GM21526 (cell line): ENCODE measurements at regions not wholly inside any gene's neighbourhood (a gene's known extent, or its start where the extent isn't known, plus 50 kb on each side); places are given as distances from the start of the nearest gene placed in this dataset.

Source experiments
- ATAC-seq: cut with Tn5 transposase; IDR thresholded peaks from one replicate; pipeline ENCODE4 v1.9.1; 2021; ENCODE audit warnings: moderate library complexity; ENCODE audit not compliant: unreplicated experiment, low FRiP score

DNA sequence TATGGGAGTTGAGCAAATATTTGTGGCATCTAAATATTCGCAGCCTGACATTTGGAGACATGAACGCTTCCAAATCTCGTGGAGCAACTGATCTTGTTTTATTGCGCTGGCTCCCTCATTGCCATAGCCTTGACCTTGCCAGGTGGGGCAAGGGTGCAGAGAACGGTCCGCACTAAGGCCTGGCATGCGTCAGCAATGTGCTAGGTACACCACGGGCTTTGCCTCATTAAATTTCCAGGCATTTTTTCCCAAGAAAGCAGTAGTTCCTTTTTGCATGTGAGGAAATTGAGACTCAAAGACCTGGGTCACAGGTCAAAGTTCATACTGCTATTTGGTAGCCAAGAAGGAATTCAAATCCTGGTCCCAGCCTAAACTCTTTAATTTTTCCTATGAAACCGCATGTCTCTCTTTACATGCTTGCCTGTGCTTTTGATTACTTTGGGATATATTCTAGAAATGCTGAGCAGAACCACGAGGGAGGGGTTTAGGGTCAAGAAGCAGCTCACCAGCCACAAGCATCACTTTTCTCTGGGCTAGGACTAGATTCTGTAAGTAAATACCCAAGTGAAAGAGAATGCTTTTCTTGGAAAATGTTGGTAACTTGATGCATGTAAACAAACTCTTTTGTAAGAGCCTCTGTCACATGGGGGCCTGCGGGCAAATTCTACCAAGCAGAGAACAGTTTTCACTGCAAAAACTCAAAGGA lies 891.6 kb downstream of the VRK1 start:
- ATAC-seq, result no peak

DNA sequence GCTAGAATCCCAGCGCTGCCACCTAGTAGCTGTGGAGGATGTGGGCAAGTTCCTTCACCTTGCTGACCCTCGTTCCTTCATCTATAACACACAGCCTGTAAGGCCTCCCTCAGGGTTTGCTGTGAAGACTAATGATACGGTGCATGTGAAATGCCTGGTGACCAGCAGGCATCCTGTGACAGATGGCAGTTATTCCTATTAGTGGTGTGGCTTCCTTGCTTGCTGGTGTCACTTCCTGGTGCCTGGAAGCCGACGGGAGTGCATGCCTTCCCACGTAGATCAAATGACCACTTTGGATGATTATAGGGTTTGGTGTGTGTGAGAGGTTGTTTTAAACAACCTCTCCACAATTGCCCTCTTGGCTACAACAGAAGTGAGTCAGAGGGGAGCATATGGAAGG lies 894.9 kb downstream of the VRK1 start:
- ATAC-seq, result no peak

DNA sequence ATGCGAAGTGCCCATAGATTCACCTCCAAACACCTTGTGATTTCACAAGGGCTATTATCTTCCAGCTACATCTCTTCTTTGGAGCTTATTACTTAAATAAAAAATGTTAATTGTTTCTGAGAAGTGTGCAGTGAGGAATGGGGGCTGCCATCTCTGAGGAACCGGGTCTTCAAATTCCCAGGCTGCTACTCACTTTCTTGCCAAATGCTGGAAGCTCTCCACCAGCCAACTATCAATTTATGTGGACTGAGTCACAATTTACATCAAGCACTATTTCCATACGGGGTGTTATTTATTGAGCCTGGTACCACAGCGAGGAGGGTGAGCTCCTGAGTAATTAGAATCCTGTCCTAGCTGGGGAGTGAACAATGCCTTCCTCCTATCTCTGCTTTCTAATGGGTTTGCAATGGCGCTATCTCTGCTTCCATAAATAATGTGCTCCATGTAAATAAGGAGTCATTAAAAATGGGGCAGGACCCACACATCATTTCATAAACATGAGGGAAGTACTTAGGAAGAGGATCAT lies 898.3 kb downstream of the VRK1 start:
- ATAC-seq, result no peak

DNA sequence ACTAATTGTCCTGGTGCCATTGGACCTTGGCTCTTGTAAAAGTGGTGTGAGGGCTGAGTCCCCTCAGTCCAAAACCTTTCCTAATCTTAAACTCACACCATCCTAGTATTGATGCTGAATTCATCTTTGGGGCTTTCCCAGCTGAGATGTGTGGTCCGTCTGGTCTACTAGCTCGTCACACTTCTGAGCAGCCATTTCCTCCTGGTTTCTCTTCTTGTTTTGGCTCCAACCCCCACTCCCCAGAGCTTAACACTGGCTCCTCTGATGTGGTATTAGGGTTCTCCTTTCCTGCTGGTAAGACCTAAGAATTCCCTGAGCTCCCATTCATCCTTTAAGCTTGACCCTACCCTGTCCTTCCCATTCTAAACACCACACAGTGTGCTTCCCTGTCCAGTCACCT lies 900.6 kb downstream of the VRK1 start:
- ATAC-seq, result no peak

DNA sequence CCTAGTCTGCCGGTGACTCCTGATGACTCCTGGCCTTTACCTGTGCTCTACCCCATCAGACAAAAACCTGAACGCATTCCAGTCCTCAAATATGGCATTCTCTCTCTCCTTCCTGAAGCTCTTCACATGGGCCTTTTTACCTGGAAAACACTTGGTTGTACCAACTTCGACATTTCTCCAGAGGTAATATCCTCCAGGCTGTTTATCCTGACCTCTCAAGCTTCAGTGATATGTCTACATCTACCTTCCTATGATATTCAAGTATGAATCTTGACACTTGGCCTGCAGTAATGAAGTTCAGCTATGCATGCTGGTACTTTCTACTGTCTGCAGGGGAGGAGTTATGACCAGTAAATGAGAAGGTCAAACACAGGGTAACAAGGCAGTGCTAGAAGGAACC lies 901.8 kb downstream of the VRK1 start:
- ATAC-seq, result no peak

DNA sequence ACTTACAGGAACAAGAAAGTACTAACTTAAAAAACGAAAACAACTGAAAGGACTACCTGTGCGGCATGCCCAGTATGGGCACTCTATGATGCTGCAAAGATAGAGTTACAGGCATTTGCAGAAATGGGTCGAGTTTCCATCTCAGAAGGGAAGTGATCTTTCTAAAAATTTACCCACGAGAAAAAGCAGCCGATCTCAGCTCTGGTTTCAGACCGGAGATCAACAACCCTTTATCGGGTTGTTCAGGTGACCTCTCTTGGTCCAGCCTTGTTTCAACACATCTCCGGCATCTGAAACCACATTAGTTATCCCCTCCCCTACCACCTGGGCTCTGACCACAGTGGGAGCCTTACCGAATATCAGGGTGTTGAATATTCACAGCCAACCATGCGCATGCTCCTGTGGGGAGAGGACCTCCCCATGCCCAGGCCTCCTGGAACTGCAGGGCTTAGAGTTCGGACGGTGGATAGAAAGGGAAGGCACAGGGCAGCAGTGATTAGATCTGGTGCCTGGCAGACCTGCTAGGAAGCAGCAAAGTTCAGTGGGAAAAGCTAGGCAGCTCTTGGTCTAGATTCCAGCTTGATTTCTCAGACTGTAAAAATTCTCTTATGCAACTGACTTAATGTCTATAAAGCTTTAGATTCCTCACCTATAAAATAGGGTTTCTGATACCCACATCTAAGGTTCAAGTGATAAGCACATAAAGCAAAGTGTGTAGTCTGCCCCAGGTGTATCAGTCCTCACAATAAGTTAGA lies 906.0 kb downstream of the VRK1 start:
- no peak for ATAC-seq

DNA sequence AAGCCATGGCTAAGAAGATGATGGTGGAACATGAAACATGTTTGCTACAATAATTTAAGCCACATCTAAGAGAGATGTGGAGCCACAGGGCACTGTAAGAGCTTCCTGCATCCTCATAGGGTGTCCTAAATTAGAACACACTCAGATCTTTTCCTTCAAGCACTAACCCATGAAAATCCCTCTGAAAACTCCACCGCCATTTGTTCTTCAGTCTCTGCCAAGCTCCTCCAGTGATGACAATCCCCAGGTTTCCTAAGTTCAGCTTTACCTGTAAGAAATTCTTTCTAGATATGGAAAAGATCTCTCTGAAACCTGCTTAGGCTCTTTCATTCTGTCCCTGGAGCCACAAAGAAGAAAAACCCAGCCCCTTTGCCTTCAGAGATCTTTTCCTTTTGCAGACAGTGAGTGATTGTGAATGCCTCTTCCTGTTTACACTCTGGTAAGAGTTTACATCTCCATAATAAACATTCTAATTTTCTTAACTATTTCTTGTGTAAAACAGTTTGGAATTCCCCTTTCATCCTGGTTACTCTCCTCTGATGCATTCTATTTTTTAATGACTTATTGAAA lies 907.2 kb downstream of the VRK1 start:
- no peak for ATAC-seq

DNA sequence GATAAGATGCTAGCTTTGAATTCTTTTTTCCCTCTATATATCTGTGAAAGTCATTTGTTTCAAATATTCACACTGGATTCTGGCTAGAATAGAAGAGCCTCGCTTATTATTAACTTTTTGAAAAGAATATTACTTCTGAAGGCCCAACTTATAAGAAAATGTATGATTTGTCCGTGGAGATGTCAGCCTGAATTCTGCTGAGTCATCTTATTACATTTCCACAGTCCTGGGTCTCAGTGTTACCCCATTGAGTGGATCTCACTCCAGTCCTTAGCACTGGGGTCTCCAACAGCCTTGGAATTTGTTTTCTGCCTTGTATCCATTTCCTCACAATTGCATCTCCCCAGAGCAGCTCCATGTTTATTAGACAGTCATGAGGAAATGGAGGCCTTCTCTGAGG lies 907.9 kb downstream of the VRK1 start:
- no peak for ATAC-seq

DNA sequence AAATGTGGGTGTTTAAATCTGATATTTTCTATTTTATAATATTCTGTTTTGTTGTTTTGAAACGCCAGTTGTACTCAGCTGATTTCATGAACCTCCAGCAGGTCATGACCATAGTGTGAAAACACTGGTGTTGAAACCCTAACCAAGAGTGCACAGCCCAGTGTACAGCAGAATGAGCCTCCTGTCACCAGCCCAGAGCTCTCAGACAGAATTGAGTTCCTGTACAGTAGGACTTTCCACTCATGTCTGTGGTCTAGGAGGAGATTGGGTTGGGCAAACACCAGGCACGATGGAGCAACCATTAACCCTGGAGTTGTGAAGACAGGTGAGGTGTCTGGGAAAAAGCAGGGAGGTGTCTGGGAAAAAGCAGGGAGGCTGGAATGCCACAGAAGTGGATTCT lies 908.8 kb downstream of the VRK1 start:
- ATAC-seq, result no peak

DNA sequence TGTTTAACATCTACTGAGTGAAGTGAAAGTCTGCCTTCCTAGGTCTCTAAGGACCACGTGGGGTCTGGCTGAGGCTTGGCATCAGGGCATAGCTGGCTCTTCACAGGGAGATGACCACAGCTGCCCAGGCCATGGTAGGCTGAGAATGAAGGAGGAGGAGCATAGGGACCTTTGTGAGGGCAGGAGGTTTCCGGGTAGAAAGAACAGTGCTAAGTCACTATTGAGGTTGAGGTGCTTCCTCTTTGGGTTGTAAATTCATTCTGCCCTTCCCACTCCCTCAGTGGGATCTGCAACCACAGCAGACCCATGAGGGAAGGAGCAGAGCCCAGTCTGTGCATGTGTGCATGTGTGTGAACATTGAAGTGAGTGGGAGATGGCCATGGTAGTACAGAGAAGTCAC lies 909.6 kb downstream of the VRK1 start:
- no peak for ATAC-seq

DNA sequence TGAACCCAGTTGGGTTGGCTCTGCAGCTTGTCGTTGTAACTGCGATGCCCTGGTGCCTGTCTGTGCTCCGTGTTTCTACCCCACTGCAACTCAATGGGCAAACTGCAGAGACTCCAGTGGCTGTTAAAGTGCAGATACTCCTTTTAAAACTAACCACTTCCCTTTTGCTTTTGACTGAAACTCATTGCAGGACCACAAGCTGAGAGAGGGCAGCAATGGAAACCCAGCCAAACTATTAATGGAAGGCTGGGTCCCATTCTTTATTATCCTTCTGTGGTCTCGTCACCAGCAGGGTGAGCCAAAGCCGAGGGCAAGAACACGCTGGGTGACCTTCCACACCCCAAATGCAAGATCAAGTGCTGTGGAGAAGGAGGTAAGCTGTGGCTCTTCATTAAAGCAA lies 910.4 kb downstream of the VRK1 start:
- no peak for ATAC-seq

DNA sequence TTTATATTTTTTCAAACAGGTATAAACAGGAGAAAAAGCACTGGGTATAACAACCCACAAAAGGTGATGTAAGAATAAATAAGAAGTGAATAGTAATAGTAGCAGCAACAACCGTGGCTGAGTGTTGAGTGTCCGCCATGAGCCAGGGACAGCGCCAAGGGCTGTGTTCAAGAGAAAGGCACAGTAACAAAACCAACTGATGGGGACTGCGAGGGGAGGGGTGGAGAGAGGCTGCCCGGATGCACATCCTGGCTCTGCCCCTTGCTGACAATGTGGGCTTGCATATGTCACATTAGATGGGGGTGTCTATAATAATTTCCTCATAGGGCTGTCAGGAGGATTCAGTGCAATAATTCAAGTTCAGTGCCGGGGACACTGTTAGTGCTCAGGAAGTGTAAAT lies 912.4 kb downstream of the VRK1 start:
- no peak for ATAC-seq

DNA sequence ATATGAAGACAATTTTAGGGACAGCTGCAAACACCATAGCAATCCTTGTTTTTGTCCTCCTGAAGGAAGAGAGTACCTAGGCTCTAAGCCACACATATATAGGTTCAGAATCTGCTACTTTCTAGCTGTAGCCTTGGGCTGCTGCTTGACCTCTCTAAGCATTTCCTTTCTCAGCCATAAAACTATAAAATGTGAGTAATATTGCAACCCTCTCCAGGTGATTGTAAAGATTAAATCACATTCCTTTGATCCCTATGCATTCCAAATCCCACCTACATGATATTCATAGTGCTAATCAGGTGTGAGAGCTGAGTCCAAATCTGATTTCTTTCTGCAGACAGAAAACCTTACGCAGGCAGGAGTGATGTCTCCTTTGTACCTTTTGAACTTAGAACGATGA lies 913.5 kb downstream of the VRK1 start:
- no peak for ATAC-seq

DNA sequence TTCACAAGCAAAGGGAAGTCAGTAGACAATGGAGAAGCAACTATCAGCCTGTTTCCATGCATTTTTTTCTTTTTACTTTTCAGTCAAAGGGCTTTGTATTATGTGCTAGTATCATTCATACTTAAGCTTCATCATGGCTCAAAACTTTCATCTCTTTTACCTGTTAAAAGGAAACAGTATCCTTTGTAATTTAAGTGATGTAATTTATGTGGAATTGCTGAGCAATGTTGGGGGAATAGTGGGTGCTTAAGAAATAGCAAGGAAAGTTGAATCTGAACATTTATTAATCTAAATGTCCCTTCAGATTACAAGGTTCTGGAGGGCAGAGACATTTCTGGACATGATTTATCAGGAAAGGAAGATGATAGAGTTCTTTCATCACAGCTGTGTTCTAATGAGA lies 915.3 kb downstream of the VRK1 start:
- ATAC-seq, result no peak

DNA sequence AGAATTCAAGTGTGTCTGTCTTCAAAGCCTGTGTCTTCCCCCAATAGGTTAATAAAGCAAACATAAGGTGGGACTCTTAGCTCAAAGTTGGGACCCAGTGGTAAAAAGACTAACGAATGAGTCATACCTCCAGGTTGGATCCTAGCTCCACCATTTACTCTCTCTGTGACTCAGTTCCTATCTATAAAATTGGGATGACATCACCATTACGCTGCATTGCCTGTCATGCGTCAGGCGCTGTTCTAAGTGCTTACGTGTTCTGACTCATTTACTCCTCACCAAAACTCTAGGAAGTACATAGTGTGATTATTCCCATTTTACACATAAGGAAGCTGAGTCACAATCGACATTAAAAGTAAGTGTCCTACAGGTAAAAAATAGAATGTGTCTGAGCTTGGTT lies 915.8 kb downstream of the VRK1 start:
- no peak for ATAC-seq

DNA sequence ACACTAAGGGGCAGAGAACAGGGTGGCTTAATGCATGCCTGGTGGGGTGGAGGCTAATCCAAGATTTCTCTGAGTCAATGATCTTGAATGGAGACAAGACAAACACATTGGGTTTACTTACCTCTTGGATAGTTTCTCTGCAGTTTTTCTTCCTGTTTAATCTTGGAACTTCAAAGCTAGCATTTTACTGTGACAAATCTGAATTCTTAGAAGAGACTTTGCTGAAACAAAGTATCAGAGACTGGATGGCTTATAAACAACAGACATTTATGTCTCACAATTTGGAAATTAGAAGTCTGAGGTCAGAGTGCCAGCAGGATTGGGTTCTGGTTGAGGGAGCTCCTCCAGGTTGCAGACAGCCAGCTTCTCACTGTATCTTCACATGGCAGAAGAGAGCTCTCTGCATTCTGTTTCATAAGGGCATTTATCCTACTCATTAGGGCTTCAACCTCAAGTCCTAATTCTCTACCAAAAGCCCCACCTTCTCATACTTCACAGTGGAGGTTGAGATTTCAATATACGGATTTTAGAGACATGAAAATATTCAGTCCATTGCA lies 921.8 kb downstream of the VRK1 start:
- ATAC-seq, result no peak

DNA sequence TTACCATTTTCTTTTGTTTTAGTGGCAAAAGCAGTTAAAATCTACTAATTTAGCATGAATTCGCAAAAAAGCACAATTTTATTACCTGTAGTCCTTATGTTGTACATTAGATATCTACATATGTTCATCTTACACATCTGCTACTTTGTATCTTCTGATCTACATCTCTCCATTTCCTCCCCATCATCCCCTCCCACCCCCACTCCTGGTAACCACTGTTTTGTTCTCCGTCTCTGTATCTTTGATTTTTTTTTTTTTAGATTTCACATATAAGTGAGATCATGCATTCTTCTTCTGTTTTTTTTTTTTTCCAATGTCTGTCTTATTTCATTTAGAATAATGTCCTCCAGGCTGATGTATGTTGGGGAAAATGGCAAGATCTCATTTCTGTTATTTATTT lies 922.7 kb downstream of the VRK1 start:
- ATAC-seq, result no peak

DNA sequence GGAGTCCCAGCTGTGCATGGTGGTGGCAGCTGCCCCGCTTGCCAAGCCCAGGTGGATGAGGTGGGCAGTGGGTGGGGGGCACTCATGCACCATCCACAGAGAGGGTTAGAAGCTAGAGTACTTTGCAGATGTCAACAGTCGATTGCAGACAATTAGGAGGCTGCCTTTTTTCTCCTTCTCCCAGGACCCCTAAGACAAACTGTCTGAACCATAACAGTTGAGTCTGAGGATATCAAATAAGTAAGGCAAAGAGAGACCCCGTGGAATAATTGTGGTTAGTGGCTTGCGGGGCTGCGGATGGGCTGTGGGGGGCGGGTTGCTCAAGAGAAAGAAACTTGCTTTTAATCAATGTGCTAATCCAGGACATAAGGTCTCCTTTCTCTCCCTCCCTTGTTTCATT lies 926.2 kb downstream of the VRK1 start:
- no peak for ATAC-seq

DNA sequence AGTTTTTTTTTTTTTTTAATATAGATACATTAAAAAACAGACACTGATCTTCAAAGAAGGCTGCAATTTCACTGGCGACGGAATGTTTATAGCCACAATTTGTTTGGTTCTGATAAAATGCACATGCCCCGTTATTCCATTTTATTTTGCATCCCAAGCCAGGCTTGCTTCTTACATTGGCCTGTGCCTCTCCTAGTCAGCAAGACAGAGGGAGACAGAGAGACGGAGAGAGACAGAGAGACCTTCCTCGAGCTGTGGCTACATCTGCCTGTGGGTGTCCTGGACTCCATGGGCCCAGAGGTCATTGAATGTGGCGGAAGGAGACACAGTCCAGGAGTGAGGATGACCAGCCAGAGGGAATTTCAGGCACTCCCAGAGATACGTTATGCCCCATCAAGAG lies 926.6 kb downstream of the VRK1 start:
- ATAC-seq, result no peak

DNA sequence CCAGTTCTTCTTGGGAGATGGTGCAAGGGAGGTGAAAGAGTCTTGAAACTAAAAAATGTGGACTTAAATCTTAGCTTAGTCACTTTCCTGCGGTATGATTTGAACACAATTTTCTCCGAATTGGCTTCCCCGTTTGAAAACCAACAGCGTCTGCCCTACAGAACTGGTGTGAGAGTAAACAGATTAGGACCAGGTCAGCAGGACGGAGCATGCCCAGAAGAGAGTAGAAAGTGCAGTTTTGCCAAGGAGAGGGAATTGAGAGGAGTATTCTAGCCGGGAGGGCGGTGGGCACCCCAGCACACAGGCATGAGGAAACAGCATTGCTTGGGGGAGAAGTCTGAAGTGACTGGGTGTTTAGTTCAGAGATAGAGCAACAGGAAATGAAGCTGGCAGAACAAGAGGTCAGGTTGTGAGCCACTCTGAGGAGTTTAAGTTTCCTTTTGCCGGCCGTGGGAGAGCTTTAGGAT lies 927.1 kb downstream of the VRK1 start:
- no peak for ATAC-seq

DNA sequence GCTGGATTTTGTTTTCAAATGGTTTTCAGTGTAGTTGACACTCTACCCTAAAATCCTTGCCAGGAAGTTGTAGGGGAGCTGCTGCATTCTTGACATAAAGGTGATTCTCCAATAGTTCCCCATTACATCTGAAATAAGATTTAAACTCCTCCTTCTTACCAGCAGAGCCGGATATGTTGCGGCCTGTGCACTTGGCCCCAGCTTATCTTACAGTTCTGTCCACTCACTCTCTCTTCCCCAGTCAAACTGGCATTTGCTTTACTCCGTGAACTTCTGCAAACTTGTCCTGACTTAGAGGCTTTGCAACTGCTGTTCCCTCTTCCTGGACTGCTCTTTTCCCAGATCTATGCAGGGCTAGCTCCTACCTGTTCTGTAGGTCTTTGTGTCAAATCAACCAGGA lies 929.5 kb downstream of the VRK1 start:
- ATAC-seq, result no peak
